IPS DF 19.7 (cell line): ENCODE measurements at regions not wholly inside any gene's neighbourhood (a gene's known extent, or its start where the extent isn't known, plus 50 kb on each side); places are given as distances from the start of the nearest gene placed in this dataset.

Experiments used
- DNase-seq: peaks from one replicate; pipeline ENCODE4 v3.0.0-alpha.2; 2013; ENCODE audit warnings: low read depth, low spot score

GRCh38 chr5:133773247-133774202, 161.2 kb upstream of the FSTL4 start:
- DNase-seq, result no peak

- no peak for DNase-seq
Measured at GRCh38 chr5:133769842-133770241, 157.5 kb upstream of the FSTL4 start.

GRCh38 chr5:133763744-133764143, 151.4 kb upstream of the FSTL4 start:
- DNase-seq, result no peak

DNA sequence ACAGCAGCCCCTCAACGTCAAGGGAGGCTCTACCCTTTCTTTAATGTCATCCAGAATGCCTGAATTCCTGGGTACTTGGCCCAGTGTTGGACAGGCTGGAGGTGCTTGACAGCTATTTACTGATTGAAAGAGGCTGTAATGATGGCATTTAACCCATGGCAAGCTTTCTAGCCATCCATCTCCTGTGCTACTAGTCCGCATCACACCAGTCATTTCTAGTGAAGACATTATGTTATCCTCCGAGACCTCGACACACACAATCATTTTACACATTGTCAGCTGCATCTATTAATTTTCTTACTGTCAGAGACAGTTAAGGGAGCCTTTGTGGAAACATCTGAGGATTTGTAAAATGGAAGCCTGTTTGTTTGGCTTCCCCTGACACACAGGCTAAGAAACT, 149.3 kb upstream of the FSTL4 start:
- DNase-seq, result no peak

DNA sequence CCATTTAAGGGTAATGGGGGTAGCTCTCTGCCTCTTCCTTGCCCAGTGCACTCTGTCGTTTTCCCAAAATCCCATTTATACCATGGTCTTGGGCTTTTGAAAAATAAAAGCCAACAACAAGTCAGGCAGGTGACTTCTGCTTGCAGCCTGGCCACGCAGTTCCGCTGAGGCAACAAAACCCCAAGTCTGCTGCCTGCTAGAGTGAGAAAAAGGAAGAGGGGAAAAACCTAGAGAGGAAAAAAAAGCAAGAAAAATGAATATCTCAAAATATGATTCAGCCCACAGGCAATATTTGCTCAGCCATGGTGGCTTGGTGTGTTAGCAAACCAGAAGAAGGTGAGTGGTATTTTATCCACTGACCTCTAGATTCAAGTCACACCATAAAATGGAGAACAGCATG, 148.2 kb upstream of the FSTL4 start:
- DNase-seq, result no peak

DNA sequence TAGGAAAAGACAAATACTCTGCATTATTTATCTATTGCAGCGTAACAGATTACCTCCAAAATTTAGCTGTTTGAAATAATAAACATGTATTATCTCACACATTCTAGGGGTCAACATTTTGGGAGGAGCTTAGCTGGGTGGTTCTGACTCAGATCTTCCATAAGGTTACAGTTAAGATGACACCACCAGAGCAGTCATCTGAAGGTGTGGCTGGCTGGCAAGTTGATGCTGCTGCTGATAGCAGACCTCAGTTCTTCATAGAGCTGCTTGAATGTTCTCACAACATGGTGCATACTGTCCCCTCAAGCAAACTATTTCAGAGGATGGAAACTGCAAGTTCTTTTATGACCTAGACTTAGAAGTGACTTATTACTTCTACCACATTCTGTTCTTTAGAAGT, 146.3 kb upstream of the FSTL4 start:
- no peak for DNase-seq

DNA sequence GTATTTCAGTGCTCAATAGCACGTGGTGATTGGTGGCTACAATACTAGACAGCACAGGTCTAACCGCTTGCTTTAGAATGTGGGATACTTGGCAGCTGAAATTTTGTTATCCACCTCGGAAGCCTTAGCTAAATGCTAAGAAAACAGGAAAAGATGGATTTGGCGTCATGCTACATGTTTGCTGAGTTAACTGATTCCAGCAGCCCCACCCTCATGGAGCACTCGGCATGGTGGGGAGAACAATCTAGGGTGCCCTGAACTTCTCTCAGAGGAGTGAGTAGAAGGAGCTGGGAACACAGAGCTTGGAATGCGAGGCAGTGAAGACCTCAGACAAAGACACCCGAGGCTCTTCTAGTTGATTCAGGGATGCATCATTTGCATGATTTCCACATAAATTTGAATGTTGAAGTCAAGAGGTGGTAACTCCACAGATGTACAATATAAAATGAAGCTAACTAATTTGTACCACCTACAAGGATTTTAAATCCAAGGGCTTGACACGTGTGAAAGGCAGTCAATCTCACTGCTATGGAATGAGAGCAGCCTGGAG, 145.1 kb upstream of the FSTL4 start:
- no peak for DNase-seq

GRCh38 chr5:133756756-133757155, 144.4 kb upstream of the FSTL4 start:
- no peak for DNase-seq

DNA sequence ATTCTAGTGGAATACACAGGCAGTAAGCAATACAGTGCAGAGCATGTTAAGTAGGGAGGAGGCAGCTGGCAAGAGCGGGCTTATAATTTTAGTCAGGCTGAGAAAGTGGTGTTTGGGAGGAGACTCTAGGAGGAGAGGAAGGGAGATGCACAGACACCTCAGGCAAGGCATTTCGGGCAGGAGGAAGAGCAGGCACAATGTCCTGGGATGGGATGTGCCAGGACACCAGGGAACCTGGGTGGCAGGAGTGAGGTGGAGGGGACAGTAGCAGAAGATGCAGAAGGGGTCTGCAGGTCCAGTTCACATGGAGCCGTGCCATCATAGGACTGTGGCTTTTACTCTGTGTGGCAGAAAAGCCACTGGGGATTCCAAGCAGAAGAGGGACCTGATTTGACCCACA, 143.7 kb upstream of the FSTL4 start:
- no peak for DNase-seq

GRCh38 chr5:133754575-133755169, 142.3 kb upstream of the FSTL4 start:
- no peak for DNase-seq

DNA sequence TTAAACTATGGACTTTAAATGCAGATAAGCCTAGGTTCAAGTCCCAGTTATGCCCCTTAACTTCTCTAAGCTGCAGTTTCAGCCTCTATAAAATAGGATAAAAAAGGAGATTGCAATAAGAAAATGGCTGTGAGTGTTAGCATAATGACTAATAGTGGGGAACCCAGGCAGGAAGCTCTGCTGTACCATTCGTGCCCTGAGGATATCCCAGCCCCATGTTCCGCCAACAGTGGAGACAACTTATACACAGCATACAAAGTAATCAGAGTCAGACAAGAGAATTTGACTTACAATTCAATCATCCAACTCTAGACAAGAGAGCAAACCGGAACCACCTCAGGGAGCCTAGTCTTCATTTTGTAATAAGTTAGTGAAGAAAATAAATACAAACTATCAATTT, 141.5 kb upstream of the FSTL4 start:
- no peak for DNase-seq

DNA sequence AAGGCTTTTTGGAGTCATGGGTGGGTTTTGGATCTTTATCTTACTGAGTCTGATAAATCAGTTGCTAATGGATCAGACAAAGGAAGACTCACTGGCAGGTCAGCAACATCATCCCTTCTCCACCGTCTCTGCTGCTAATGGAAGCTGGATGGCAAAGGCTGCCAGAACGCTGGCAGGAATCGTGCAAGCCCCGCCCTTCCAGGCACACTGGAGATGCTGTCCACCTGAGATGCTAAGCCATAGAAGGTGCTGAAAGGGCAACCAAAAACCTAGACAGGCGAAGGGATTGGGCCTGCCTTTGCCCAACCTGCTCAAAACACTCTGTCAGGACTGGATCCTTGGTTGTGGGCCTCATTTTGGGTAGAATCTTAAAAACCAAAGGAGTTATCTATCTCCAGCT, 139.5 kb upstream of the FSTL4 start:
- DNase-seq, result no peak

DNA sequence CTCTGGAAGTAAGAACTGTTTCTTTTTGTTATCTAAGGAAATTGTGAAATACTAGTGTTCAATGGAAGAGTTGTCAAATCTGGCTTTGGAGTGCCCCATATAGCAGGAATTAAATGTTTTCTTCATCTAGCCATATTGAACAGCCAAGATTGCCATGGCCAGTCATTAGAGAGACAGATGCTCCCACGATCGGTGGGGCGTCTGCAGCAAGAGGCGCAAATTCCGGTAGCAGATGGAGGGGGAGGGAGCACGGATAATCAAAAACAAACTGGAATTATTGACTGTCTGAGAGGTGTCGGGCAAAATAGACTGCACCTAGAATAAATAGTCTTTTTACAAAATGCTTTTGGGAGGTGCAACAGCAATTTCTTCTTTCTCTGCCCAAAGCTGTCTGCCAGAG, 139.1 kb upstream of the FSTL4 start:
- no peak for DNase-seq

GRCh38 chr5:133750856-133751255, 138.5 kb upstream of the FSTL4 start:
- no peak for DNase-seq

DNA sequence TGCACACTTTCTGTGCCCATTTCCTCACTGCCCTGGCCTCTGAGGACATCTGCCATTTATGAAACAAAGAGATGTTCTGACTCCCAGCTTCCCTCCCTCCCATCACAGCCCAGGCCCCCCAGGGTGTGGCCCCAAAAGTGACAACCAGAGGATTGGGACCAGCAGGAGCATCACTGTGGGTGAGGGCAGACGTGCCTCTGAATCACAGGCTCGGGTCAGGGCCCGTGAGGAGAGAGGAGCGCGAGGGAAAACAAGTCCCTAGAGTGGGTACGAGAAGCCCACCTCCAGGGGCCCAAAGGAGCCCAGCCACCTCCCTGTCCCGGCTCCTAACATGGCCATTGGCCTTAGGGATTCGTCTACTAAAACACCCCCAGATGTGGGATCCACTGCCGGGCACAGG, 138.0 kb upstream of the FSTL4 start:
- DNase-seq, result no peak

- no peak for DNase-seq
Measured at GRCh38 chr5:133749331-133749985, 137.1 kb upstream of the FSTL4 start.

DNA sequence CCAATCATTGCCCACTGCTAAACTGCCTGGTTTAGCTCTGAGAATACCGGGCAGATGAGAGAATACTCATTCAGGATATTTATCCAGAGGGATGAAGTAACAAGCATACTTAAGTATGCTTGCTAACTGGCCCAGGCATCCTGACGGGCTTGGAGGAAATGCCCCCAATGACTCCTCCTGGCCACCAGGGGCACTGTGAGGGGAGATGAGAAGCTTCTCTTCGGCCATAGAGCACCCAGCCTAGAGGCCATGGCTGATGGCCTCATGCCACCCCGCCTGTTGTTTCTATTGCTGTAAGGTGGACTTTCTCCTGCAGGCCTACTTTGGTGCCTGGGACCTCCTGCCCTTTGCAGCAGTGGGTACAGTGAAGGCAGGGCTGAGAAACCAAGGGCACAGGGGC, 134.5 kb upstream of the FSTL4 start:
- no peak for DNase-seq

GRCh38 chr5:133744960-133745308, 132.6 kb upstream of the FSTL4 start:
- no peak for DNase-seq

GRCh38 chr5:133744051-133744959, 132.0 kb upstream of the FSTL4 start:
- DNase-seq, result no peak

DNA sequence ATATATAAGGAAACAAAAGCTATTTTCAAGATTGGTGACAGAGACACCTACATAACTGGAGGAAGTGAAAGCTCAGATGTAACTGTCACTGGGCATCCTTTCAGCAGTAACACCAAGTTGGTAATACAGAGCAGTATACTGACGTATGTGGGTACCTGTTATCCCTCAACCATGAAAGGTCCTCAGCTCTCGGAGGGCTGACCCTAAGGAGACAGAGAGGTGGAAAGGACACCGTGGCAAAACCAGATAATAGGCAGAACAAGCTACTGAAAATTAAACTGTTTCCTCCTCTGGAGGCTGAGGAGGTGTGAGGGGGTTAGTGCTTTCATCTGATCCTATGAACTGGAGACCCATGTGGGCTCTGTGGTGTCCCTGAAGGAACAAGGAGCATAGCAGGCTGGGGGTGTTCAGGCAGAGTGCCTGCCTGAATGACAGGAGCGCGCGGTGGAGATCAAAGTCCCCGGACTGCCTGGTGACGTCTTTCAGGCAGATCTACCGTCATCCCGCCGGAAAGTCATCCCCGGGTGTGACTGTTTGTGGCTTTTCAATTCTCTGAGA, 130.2 kb upstream of the FSTL4 start:
- no peak for DNase-seq

- no peak for DNase-seq
Measured at GRCh38 chr5:133741818-133742355, 129.5 kb upstream of the FSTL4 start.
